HepG2 (cell line): ENCODE measurements at regions not wholly inside any gene's neighbourhood (a gene's known extent, or its start where the extent isn't known, plus 50 kb on each side); places are given as distances from the start of the nearest gene placed in this dataset.
A peak's percentile ranks its signal among the peaks of the same experiment; 100 is the strongest.

Experiments
- ATAD3A ChIP-seq: sonication (generic); formaldehyde crosslinking; IDR thresholded peaks from 2 replicates; pipeline ENCODE4 v1.4.0; 2020; ENCODE audit warnings: missing genetic modification reagents
- ATM ChIP-seq: fragments of 450-650 bp; IDR thresholded peaks from 2 replicates; pipeline ENCODE4 v1.7.1; 2017; ENCODE audit warnings: mild to moderate bottlenecking, borderline replicate concordance
- MED1 ChIP-seq: sonication (generic); formaldehyde crosslinking; IDR thresholded peaks from 2 replicates; pipeline ENCODE4 v1.4.0; 2020; ENCODE audit warnings: missing genetic modification reagents
- NBN ChIP-seq: fragments of 450-650 bp; conservative IDR thresholded peaks from 2 replicates; pipeline ENCODE4 v1.6.1; 2017
- PAXIP1 ChIP-seq: sonication (generic); formaldehyde crosslinking; conservative IDR thresholded peaks from 2 replicates; pipeline ENCODE4 v1.4.0; 2020; ENCODE audit warnings: mild to moderate bottlenecking, missing genetic modification reagents, moderate library complexity
- RBAK ChIP-seq: sonication (generic); formaldehyde crosslinking; IDR thresholded peaks from 2 replicates; pipeline ENCODE4 v1.5.1; 2020; ENCODE audit warnings: mild to moderate bottlenecking, missing genetic modification reagents
- U2AF2 ChIP-seq: fragments of 200-400 bp; formaldehyde crosslinking; IDR thresholded peaks from 2 replicates; pipeline ENCODE4 v1.6.1; 2017; ENCODE audit warnings: low read depth, mild to moderate bottlenecking, low read length
- XRCC5 ChIP-seq: fragments of 200-400 bp; formaldehyde crosslinking; optimal IDR thresholded peaks from 2 replicates; pipeline ENCODE3; 2017; ENCODE audit warnings: mild to moderate bottlenecking, low read length
- YEATS2 ChIP-seq: sonication (generic); formaldehyde crosslinking; IDR thresholded peaks from 2 replicates; pipeline ENCODE4 v1.4.0; 2020; ENCODE audit warnings: missing genetic modification reagents, borderline replicate concordance
- ZKSCAN8 ChIP-seq: IDR thresholded peaks from 2 replicates; pipeline ENCODE4 v1.6.1; 2016; ENCODE audit warnings: borderline replicate concordance, missing genetic modification reagents, missing compliant biosample characterization
- ZNF10 ChIP-seq: sonication (generic); formaldehyde crosslinking; IDR thresholded peaks from 2 replicates; pipeline ENCODE4 v1.4.0; 2020; ENCODE audit warnings: mild to moderate bottlenecking, low read depth, missing genetic modification reagents, borderline replicate concordance
- ZNF337 ChIP-seq: sonication (generic); formaldehyde crosslinking; IDR thresholded peaks from 2 replicates; pipeline ENCODE4 v1.5.1; 2020; ENCODE audit warnings: missing genetic modification reagents, low read depth, mild to moderate bottlenecking, borderline replicate concordance
- ZNF34 ChIP-seq: sonication (generic); formaldehyde crosslinking; IDR thresholded peaks from 2 replicates; pipeline ENCODE4 v1.4.0; 2020; ENCODE audit warnings: mild to moderate bottlenecking, missing genetic modification reagents, borderline replicate concordance
- ZNF790 ChIP-seq: sonication (generic); formaldehyde crosslinking; IDR thresholded peaks from 2 replicates; pipeline ENCODE4 v1.8.0; 2022; ENCODE audit warnings: missing genetic modification reagents, mild to moderate bottlenecking, borderline replicate concordance
- ZSCAN20 ChIP-seq: sonication (generic); formaldehyde crosslinking; IDR thresholded peaks from 2 replicates; pipeline ENCODE4 v1.4.0; 2020; ENCODE audit warnings: missing genetic modification reagents, mild to moderate bottlenecking, borderline replicate concordance
- ZXDC ChIP-seq: sonication (generic); formaldehyde crosslinking; IDR thresholded peaks from 2 replicates; pipeline ENCODE4 v1.5.0; 2020; ENCODE audit warnings: mild to moderate bottlenecking, missing genetic modification reagents
- TF ChIP-seq, protein P1 (sequence below): IDR thresholded peaks from 2 replicates; pipeline ENCODE4 v1.6.1; 2016; ENCODE audit warnings: low read depth, missing genetic modification reagents, missing compliant biosample characterization

DNA sequence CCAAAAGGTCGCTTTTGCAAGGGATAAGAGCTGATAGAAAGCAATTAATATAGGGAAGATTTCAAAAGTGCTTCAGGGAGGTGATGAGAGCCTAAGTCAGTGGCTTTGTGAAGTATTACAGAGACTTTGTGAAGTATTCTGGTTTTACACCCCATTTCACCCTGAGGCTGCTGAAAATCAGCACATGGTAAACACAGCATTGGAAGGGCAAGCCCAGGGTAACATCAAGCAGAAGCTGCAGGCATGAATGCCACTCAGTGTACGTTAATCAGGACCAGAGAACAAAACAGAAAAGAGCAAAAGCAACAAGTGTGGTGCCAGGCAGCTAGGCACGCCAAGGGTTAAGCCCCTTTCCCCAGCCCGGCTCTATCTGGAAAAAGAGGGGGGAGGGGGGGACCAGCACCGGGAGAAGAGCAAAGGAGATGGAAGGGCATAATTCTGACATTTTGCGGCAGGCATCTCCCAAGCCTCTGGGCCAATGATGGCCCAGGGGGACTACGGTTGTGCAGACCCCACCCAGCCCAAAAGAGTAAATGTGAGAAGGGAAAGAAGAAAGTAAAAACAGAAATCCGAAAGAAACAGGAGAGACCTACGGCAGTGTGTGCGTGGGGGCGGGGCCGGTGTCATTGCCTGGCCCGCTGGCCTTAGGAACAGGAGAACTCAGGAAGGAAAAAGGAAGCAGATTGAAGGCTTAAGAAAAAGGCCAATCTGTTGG lies 58.9 kb downstream of the DHRS2 start (continued):
- TF ChIP-seq ZNF790 (CRISPR knock-in tag) (no peak), PAXIP1 (CRISPR knock-in tag) (no peak), YEATS2 (CRISPR knock-in tag) (no peak), ZSCAN20 (CRISPR knock-in tag) (no peak), ATAD3A (CRISPR knock-in tag) (no peak), ZNF337 (no peak), NBN (0 out of 2 replicates have a peak, but pooled peaks have one; percentile 41), XRCC5 (no peak), RBAK (CRISPR knock-in tag) (no peak), U2AF2 (0 out of 2 replicates have a peak, but pooled peaks have one; percentile 44), ZXDC (CRISPR knock-in tag) (no peak), MED1 (CRISPR knock-in tag) (no peak), ZKSCAN8 (CRISPR knock-in tag) (no peak), ATM (no peak), ZNF10 (CRISPR knock-in tag) (no peak), ZNF34 (CRISPR knock-in tag) (no peak)
- TF ChIP-seq, protein P1, sequence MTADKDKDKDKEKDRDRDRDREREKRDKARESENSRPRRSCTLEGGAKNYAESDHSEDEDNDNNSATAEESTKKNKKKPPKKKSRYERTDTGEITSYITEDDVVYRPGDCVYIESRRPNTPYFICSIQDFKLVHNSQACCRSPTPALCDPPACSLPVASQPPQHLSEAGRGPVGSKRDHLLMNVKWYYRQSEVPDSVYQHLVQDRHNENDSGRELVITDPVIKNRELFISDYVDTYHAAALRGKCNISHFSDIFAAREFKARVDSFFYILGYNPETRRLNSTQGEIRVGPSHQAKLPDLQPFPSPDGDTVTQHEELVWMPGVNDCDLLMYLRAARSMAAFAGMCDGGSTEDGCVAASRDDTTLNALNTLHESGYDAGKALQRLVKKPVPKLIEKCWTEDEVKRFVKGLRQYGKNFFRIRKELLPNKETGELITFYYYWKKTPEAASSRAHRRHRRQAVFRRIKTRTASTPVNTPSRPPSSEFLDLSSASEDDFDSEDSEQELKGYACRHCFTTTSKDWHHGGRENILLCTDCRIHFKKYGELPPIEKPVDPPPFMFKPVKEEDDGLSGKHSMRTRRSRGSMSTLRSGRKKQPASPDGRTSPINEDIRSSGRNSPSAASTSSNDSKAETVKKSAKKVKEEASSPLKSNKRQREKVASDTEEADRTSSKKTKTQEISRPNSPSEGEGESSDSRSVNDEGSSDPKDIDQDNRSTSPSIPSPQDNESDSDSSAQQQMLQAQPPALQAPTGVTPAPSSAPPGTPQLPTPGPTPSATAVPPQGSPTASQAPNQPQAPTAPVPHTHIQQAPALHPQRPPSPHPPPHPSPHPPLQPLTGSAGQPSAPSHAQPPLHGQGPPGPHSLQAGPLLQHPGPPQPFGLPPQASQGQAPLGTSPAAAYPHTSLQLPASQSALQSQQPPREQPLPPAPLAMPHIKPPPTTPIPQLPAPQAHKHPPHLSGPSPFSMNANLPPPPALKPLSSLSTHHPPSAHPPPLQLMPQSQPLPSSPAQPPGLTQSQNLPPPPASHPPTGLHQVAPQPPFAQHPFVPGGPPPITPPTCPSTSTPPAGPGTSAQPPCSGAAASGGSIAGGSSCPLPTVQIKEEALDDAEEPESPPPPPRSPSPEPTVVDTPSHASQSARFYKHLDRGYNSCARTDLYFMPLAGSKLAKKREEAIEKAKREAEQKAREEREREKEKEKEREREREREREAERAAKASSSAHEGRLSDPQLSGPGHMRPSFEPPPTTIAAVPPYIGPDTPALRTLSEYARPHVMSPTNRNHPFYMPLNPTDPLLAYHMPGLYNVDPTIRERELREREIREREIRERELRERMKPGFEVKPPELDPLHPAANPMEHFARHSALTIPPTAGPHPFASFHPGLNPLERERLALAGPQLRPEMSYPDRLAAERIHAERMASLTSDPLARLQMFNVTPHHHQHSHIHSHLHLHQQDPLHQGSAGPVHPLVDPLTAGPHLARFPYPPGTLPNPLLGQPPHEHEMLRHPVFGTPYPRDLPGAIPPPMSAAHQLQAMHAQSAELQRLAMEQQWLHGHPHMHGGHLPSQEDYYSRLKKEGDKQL, result no peak
